CD4-positive, alpha-beta T cell treated with Interleukin-15 for 1 hour (primary cell): ENCODE measurements at regions not wholly inside any gene's neighbourhood (a gene's known extent, or its start where the extent isn't known, plus 50 kb on each side); places are given as distances from the start of the nearest gene placed in this dataset.

Experiments
- DNase-seq: peaks from one replicate; pipeline ENCODE4 v3.0.0-alpha.2; 2020

DNA sequence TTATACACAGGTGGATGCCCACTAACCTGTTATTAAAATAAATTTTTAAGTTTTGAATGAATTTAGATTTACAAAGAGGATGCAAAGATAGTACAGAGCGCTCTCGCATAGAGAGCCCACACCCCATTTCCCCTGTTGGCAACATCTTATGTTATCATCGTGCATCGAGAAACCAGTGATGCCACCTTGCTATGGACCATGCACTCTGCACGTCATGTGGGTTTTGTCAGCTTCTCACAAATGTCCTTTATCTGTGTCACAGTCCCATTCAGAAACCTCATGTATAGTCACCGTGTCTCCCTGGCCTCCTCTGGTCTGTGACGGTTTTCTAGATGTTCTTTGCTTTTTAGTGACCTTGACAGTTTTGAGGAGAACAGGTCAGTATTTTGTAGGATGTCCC, 60.0 kb downstream of the ING1 start:
- DNase-seq = no peak

DNA sequence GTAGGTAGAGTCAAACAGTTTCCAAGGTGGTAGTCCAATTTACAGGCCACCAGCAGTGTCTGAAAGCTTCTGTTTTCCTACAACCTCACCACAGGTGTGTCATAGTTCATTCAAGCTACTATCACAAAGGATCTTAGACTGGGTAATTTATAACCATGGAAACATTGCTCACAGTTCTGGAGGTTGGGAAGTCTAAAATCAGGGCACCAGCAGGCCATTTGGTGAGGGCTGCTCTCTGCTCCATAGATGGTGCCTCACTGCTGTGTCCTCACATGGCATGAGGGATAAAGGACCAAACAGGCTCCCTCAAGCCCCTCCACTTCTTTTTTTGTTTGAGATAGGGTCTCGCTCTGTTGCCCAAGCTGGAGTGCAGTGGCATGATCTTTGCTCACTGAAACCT, 60.6 kb downstream of the ING1 start:
- DNase-seq = no peak

DNA sequence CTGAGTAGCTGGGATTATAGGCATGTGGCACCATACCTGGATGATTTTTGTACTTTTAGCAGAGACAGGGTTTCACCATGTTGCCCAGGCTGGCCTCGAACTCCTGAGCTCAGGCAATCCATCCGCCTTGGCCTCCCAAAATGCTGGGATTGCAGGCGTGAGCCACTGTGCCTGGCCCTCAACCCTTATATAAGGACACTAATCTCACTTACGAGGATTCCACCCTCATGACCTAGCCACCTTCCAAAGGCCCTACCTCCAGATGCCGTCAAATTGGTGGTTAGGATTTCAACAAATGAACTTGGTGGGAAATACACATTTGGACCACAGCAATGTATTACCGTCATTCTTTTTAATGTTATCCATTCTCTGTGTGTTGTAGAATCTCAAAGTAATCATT, 61.0 kb downstream of the ING1 start:
- DNase-seq = no peak

GRCh38 chr13:110775576-110775975, 62.1 kb downstream of the ING1 start:
- DNase-seq = no peak

DNA sequence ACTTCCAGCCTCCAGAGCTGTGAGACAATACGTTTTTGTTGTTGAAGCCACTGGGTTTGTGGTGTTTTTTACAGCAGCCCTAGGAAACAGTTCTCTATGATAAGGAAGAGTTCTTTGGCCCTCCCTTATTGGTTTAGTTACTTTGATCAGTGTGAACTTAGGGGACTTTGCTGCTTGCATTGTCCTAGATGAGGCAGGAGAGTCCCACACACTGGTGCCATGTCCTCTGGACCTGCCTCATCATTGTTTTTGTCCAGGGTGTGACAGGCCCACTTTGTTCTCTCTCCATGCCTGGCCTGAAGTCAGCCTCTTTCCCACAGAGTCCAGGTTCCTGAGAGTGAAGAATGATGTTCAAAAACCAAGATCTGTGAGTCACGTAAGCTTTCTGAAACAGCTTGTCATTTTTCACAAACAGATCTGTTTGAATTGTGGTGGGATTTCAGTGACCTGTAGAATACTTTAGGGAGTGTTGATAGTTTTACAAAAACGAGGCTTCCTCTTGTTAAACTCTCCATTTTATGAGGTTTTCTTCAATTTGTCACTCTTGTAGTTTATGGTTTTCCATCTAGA, 63.8 kb downstream of the ING1 start:
- no peak for DNase-seq

DNA sequence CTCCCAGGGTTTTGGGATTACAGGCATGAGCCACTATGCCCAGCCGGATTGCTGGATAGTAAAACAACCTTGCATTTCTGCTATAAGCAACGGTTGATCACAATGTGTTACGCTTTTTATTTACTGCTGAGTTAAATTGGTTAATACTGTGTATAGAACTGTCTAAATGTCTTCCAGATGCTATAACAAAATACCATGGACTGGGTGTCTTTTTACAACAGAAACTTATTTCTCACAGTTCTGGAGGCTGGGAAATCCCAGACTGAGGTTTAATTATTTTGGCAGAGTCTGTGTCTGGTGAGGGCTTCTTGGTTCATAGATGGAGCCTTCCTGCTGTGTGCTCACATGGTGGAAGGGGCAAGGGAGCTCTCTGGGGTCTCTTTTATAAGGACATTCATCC, 65.5 kb downstream of the ING1 start:
- no peak for DNase-seq

DNA sequence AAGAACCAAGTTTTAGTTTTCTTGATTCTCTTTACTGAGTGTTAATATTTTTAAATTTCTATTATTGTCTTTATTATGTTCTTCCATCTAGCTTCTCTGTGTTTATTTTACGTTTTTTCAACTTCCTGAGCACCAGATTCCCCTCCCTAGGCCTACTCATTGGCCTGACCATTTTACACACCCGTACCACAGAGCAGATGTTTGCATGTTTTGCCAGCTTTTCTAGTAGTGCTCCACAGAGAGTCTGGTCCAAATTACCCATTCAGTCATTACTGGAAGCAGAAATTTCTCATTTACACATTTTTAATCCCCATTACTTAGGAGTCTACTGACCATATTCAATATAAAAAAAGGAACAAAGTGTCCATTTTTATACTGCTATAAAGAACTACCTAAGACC, 66.9 kb downstream of the ING1 start:
- no peak for DNase-seq

- DNase-seq = no peak
These were observed 68.7 kb downstream of the ING1 start for GRCh38 chr13:110782185-110782584.

- no peak for DNase-seq
These were observed 71.2 kb downstream of the ING1 start for GRCh38 chr13:110784704-110785103.

DNA sequence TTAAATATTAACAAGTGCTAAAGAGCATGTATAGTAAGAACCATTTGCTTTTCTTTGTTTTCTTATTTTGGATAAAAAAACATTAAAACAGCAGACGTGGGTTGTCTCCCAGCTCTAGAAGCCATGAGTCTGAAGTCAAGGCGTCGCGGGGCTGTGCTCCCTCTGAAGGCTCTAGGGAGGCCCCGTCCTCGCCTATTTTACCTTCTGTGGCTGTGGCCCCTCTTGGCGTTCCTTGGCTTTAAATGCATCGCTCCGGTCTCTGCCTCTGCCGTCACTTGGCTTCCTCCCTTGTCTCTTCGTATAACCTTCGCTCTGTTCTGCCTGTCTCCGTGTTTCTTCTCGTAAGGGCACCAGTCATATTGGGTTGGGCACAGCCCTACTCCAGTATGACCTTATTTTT, 75.3 kb downstream of the ING1 start:
- no peak for DNase-seq

- DNase-seq = no peak
These were observed 76.4 kb downstream of the ING1 start for GRCh38 chr13:110789871-110790270.

DNA sequence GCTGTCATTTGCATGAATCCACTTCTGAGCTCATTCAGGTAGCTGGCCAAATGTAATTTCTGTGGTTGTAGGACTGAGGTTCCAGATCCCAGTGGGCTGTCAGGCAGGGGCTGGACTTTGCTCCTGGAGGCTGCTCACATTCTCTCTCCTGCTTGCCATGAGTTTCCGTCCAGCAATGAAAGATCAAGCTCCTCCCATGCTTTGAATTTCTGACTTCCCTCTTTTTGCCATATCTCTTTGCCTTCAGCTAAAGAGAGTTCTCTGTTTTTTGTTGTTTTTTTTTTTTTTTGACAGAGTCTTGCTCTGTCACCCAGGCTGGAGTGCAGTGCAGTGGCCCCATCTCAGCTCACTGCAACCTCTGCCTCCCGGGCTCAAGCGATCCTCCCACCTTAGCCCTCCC, 76.9 kb downstream of the ING1 start:
- no peak for DNase-seq

- no peak for DNase-seq
These were observed 80.7 kb downstream of the ING1 start for GRCh38 chr13:110794209-110794608.

DNA sequence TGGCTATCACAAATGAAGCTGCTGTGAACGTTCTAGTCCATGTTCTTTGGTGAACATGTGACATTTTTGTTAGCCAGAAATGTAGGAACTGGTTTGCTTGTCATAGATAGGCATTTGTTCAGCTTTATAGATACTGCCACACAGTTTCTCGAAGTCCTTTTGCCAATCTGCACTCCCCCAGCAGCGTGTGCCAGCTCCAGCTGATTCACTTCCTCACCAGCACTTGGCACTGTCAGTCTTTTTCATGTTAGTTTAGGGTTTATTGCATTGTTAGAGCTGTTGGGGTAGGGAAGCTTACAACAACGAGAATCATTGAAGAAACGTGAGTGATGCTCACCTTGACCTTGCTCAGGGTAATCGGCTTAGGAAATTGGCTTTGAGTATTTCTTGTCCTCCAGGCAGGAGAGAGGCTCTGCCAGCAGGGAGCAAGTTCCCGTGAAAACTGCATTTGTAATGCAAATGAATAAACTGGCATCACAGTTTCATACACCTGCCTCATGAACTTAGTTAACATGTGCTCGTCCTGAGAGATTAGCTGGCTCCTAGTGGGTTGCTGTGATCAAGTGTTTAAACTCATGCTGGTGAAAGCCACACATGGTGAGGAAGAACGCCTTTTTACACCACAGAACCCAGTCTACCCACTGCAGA, 83.9 kb downstream of the ING1 start:
- no peak for DNase-seq

DNA sequence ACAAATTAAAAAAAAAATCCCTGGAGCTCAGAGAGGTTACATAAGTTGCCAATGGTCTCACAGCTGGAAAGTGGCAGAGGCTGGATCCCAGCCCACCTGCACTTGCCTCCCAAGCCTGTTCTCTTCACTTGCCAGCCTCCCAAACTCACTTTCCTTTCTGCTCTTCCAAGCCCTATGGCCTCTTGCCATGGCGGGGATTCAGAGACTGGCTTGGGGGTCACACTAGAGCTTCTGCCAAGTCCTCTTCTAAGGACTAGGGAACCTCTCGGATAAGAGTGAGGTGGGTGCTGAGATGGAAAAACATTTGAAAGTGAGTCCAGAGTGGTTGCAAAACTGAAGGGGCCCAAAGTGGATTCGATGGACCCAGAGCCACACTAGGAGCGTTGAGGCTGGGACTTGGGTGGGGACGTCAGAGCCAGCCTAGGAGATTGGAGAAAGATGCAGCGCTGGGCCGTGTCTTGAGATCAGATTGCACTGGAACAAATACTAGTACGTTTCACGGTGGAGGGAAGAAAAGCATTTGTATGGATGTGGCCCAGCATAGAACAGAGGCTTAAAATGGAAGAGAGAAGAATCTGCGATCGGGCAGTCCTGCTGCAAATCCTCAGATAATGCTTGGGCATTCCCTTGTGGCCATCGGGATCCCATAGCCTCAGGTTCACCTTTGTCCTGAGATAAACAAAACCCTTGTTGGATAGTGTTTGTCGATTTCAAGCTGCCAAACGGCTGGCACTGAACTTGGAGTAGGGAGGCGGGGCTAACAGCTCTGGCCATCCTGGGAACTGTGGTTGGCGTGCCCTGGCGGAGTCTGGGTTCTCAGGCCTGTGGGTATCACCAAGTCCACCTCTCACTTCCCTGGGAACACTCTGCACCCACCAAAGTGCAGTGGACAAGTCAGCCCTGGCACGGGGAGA, 84.8 kb downstream of the ING1 start:
- no peak for DNase-seq

- no peak for DNase-seq
These were observed 86.0 kb downstream of the ING1 start for GRCh38 chr13:110799246-110800236.

- DNase-seq = no peak
These were observed 87.5 kb downstream of the ING1 start for GRCh38 chr13:110801044-110801443.

GRCh38 chr13:110802260-110802659, 88.8 kb downstream of the ING1 start:
- no peak for DNase-seq

DNA sequence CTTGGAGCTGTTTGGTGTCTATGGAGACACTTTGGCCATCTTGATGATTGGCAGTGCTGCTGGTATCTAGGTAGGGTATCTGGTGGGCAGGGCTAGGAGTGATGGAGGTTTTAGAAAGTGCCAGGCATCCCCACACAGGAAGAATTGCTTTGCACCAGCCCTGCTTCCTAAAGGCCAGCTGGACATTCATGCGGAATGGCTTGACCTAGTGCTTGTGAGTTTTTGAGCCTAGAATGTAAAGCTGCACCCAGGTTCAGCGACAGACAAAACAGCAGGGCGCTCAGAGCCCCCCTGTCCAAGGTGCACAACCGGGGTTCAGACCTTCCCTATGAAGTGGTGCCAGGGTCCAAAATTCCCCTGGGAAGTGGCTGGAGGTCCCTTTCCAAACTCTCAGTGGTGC, 93.1 kb downstream of the ING1 start:
- DNase-seq = no peak

GRCh38 chr13:110807546-110807945, 94.0 kb downstream of the ING1 start:
- no peak for DNase-seq

DNA sequence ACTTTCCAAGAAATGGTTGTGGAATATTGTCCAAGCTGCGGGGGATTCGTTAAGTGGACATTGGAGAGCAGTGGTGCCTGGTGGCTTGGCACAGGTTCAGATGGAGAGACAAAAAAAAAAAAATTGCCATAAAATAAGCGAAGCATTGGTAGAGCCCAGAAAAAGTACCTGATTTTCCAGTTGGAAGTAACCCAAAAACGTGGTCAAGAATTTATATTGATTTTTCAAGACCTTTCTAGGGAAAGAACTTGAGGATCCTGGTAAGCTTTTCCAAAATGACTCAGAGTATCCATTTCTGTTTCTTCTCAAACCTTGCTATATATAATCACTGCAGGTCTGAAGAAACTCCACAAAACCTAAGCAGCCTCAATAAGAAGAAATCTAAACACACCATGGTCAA, 94.6 kb downstream of the ING1 start:
- DNase-seq = no peak

- DNase-seq = no peak
These were observed 96.5 kb downstream of the ING1 start for GRCh38 chr13:110809871-110810486.
